ENCODE measurements at regions not wholly inside any gene's neighbourhood (a gene's known extent, or its start where the extent isn't known, plus 50 kb on each side); places are given as distances from the start of the nearest gene placed in this dataset.

- ATAC-seq: no peak
- TF ChIP-seq CTCF (IDR thresholded peaks at IDR 0.05) (no peak), POLR2AphosphoS5 (IDR thresholded peaks at IDR 0.05; ENCODE audit: low read depth, low read length) (no peak), TCF7L2 (IDR thresholded peaks at IDR 0.05; ENCODE audit: low read depth, low read length) (no peak), SIN3A (IDR thresholded peaks at IDR 0.05; ENCODE audit: borderline replicate concordance, insufficient read depth, low read depth, low read length) (no peak)
- TF ChIP-seq, protein P1, sequence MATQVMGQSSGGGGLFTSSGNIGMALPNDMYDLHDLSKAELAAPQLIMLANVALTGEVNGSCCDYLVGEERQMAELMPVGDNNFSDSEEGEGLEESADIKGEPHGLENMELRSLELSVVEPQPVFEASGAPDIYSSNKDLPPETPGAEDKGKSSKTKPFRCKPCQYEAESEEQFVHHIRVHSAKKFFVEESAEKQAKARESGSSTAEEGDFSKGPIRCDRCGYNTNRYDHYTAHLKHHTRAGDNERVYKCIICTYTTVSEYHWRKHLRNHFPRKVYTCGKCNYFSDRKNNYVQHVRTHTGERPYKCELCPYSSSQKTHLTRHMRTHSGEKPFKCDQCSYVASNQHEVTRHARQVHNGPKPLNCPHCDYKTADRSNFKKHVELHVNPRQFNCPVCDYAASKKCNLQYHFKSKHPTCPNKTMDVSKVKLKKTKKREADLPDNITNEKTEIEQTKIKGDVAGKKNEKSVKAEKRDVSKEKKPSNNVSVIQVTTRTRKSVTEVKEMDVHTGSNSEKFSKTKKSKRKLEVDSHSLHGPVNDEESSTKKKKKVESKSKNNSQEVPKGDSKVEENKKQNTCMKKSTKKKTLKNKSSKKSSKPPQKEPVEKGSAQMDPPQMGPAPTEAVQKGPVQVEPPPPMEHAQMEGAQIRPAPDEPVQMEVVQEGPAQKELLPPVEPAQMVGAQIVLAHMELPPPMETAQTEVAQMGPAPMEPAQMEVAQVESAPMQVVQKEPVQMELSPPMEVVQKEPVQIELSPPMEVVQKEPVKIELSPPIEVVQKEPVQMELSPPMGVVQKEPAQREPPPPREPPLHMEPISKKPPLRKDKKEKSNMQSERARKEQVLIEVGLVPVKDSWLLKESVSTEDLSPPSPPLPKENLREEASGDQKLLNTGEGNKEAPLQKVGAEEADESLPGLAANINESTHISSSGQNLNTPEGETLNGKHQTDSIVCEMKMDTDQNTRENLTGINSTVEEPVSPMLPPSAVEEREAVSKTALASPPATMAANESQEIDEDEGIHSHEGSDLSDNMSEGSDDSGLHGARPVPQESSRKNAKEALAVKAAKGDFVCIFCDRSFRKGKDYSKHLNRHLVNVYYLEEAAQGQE (IDR thresholded peaks at IDR 0.05; ENCODE audit: insufficient read depth in 1 of 2, low read depth in 2 of 2, low read length in 1 of 2): no peak
- H3K27me3 ChIP-seq (ENCODE audit: control insufficient read depth, insufficient read depth, low read length): no peaks in the 10 kb centered on the region
- H3K4me1 ChIP-seq (ENCODE audit: control insufficient read depth, insufficient read depth, low read length): no peaks in the 10 kb centered on the region
- in situ Hi-C loops (cut with HindIII; ENCODE audit: low pct_unique_long_range_greater_than_20kb, low sequenced_read_pairs) (no loop called here), intact Hi-C loops (cut with micrococcal nuclease; ENCODE audit: unreplicated experiment) (no loop called here)
- H3K4me3 ChIP-seq (ENCODE audit: low read depth in 2 of 2, low read length in 2 of 2): no peak overlapping the region
- no peaks in the 10 kb centered on the region for H3K36me3 ChIP-seq (ENCODE audit: control insufficient read depth, insufficient read depth, low read length)
- no TSS peak for BruUV-seq (replicated peaks)
- no peak for DNase-seq (ENCODE audit: low read depth, low spot score)
- ChIA-PET POLR2A (no interaction called here), CTCF (no interaction called here)
- H3K27ac ChIP-seq (ENCODE audit: low read length): no peak overlapping the region
- H3K9me3 ChIP-seq (ENCODE audit: control insufficient read depth, insufficient read depth, low read depth, low read length): no peaks in the 10 kb centered on the region
These were observed 1573.8 kb downstream of the FAM181B start for GRCh38 chr11:81159900-81160299.

DNA sequence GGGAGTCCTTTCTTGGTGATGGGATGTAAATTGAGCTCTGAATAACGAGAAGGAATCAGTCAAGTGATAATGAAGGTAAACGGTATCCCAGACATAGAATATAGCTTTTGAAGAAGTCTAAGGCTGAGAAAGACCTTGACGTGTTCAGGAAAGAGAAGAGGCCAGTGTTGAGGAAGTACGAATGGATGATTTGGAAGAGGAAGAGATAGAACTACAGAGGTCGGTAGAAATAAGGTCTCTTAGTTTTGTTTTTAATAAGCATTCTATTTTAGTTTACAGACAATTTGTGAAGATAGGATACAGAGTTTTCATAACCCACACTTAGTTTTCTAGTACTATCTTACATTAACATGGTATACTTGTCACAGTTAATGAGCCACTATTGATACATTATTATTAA, 1598.1 kb downstream of the FAM181B start:
- CTCF ChIA-PET: no interaction called here
- in situ Hi-C loops (cut with HindIII; ENCODE audit: low pct_unique_long_range_greater_than_20kb, low sequenced_read_pairs): no loop called here
- BruUV-seq (replicated peaks): no TSS peak

GRCh38 chr11:81129618-81130017, 1604.0 kb downstream of the FAM181B start:
- H3K36me3 ChIP-seq (ENCODE audit: control insufficient read depth, insufficient read depth, low read length): no peaks in the 10 kb centered on the region
- H3K4me3 ChIP-seq (ENCODE audit: low read depth in 2 of 2, low read length in 2 of 2): no peak overlapping the region
- intact Hi-C loops (cut with micrococcal nuclease; ENCODE audit: unreplicated experiment): no loop called here
- ATAC-seq (no peak), DNase-seq (ENCODE audit: low read depth, low spot score) (no peak)
- no TSS peak for BruUV-seq (replicated peaks)
- in situ Hi-C loops (cut with HindIII; ENCODE audit: low pct_unique_long_range_greater_than_20kb, low sequenced_read_pairs): no loop called here
- CTCF ChIA-PET: no interaction called here
- POLR2A ChIA-PET: no interaction called here
- H3K9me3 ChIP-seq (ENCODE audit: control insufficient read depth, insufficient read depth, low read depth, low read length): no peaks in the 10 kb centered on the region
- no peaks in the 10 kb centered on the region for H3K4me1 ChIP-seq (ENCODE audit: control insufficient read depth, insufficient read depth, low read length)
- TF ChIP-seq POLR2AphosphoS5 (IDR thresholded peaks at IDR 0.05; ENCODE audit: low read depth, low read length) (no peak), CTCF (IDR thresholded peaks at IDR 0.05) (no peak), TCF7L2 (IDR thresholded peaks at IDR 0.05; ENCODE audit: low read depth, low read length) (no peak), SIN3A (IDR thresholded peaks at IDR 0.05; ENCODE audit: borderline replicate concordance, insufficient read depth, low read depth, low read length) (no peak)
- TF ChIP-seq, protein P1 (IDR thresholded peaks at IDR 0.05; ENCODE audit: insufficient read depth in 1 of 2, low read depth in 2 of 2, low read length in 1 of 2): no peak
- H3K27ac ChIP-seq (ENCODE audit: low read length): no peak overlapping the region
- no peaks in the 10 kb centered on the region for H3K27me3 ChIP-seq (ENCODE audit: control insufficient read depth, insufficient read depth, low read length)

More for the DNA sequence above, 1598.1 kb downstream of the FAM181B start:
- TF ChIP-seq TCF7L2 (IDR thresholded peaks at IDR 0.05; ENCODE audit: low read depth, low read length): no peak
- no peak for DNase-seq (ENCODE audit: low read depth, low spot score)
- Histone ChIP-seq H3K9me3 (ENCODE audit: control insufficient read depth, insufficient read depth, low read depth, low read length) (no peaks in the 10 kb centered on the region), H3K27ac (ENCODE audit: low read length) (no peak overlapping the region), H3K27me3 (ENCODE audit: control insufficient read depth, insufficient read depth, low read length) (no peaks in the 10 kb centered on the region), H3K36me3 (ENCODE audit: control insufficient read depth, insufficient read depth, low read length) (no peaks in the 10 kb centered on the region), H3K4me3 (ENCODE audit: low read depth in 2 of 2, low read length in 2 of 2) (no peak overlapping the region), H3K4me1 (ENCODE audit: control insufficient read depth, insufficient read depth, low read length) (no peaks in the 10 kb centered on the region)
- intact Hi-C loops (cut with micrococcal nuclease; ENCODE audit: unreplicated experiment): no loop called here
- POLR2A ChIA-PET: no interaction called here
- ATAC-seq: no peak

Measured in Panc1 (cell line).